NCI-H1694 (cell line): ENCODE measurements at regions not wholly inside any gene's neighbourhood (a gene's known extent, or its start where the extent isn't known, plus 50 kb on each side); places are given as distances from the start of the nearest gene placed in this dataset.

Source experiments
- DNase-seq: peaks from one replicate; lab custom pipeline; 2025; lab: John Stamatoyannopoulos, UW

- no peak for DNase-seq
Measured at GRCh38 chr5:96588539-96588938, 73.6 kb upstream of the CAST start.

- DNase-seq = no peak
Measured at GRCh38 chr5:96590796-96591195, 71.4 kb upstream of the CAST start.

GRCh38 chr5:96595300-96596090 is 66.7 kb upstream of the CAST start:
- no peak for DNase-seq

- no peak for DNase-seq
Measured at GRCh38 chr5:96597438-96598020, 64.6 kb upstream of the CAST start.

GRCh38 chr5:96601200-96601599 is 61.0 kb upstream of the CAST start:
- DNase-seq = no peak

GRCh38 chr5:96601715-96602244 is 60.4 kb upstream of the CAST start:
- DNase-seq = peak; percentile 79

GRCh38 chr5:96602776-96603175 is 59.4 kb upstream of the CAST start:
- no peak for DNase-seq

GRCh38 chr5:96605144-96605837 is 56.9 kb upstream of the CAST start:
- no peak for DNase-seq

GRCh38 chr5:96609369-96609768 is 52.8 kb upstream of the CAST start:
- DNase-seq = no peak

- no peak for DNase-seq
Measured at GRCh38 chr5:96610747-96611146, 51.4 kb upstream of the CAST start.

- DNase-seq = no peak
Measured at GRCh38 chr5:96611946-96612345, 50.2 kb upstream of the CAST start.
